ENCODE measurements at regions not wholly inside any gene's neighbourhood (a gene's known extent, or its start where the extent isn't known, plus 50 kb on each side); places are given as distances from the start of the nearest gene placed in this dataset.
"Not testable (repeated sequence)": the region's sequence is repeated elsewhere in the genome, so short reads cannot be mapped to it uniquely, and the experiment has no call there.

DNA sequence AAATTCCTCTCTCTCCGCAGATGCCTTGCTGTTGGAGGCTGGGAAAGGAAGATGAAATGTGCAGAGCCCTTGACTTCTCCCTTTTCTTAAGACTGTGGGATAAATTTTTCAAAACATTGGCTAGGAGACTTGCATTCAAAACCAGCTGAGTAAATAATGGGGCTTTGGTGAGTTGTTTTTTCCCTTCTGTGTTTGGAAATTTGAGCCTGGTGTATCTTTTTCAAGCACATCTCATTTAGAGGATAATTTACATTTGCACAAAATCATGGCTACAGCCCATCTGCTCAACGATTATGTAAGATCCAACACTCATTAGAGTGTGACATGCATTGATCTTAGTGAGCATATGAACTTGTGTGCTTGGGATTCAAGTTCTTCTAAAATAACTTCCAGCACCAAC lies 112.1 kb upstream of the ATP8B1 start:
- DNase-seq = peak; percentile 95

DNA sequence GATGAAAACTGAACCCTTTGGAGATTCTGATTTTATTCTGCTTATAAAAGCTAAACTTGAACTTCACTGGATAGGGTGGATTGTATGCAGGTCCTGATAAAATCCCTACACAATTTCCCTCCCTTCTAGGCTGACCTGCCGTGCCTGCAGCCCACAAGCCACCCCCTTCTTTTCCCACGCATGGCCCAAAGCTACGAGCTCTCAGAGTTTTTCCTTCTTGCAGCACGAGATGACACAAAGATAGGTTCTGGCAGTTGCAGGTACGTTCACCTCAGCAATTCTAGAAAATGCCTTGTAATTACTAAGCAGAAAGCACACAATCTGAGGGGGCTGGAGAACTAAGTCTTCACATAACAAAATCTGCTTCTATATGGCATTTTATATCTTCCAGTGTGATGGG lies 110.6 kb upstream of the ATP8B1 start:
- DNase-seq = no peak

DNA sequence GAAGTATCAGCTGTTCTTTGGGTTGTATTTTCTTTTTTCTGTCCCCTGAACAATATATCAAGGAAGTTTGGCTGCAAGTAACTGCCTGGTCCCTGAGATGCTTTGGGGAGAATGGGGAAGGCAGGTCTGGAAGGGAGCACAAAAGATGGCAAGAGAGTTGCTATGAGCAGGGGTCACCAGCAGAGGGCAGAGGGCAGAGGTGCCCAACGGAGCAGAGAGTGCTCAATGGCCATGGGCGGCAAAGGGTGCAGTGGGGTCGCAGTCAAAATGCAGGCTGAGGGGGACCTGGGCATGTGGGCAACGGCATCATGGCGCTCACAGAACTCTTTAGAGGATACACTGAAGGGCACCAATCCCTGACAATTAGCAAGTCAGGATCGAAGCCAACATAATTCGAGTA lies 107.7 kb upstream of the ATP8B1 start:
- DNase-seq = no peak

DNA sequence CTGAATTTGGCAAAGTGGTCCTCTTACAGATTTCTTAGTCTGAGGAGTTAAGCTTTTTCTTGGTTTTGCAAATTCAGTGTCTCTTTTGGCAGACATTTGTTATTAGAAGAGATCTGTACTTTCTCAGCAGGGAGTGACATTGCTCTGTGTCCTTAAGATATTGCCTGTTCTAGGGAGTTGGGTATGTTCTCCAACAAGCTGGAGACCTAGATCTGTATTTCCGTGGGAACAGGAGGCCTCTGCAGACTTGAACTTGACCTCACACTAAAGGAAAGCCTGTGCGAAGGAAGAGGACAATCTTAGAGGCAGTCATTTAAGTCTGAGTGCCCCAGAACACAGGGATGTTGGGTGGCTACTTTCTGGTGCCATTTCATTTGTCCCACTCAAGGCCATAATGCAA lies 107.0 kb upstream of the ATP8B1 start:
- DNase-seq = no peak

DNA sequence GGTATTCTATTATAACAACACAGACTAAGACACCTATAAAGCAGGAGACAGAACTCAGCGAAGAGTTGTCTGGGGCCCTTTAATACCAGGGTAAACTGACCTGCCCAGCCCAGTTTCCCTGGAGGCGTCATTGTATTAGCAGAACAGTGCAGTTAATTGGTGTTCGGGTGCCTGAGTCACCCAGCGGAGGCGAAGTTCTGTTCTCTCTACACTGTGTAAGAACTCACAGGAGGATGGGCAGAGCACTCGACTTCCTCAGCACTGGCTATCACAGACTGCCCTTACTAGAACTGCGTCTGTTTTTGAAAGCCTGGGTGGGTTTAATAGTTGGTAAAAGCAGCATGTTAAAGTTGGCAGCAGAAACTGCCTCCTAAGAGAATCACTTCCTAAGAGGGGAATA lies 106.5 kb upstream of the ATP8B1 start:
- no peak for DNase-seq

DNA sequence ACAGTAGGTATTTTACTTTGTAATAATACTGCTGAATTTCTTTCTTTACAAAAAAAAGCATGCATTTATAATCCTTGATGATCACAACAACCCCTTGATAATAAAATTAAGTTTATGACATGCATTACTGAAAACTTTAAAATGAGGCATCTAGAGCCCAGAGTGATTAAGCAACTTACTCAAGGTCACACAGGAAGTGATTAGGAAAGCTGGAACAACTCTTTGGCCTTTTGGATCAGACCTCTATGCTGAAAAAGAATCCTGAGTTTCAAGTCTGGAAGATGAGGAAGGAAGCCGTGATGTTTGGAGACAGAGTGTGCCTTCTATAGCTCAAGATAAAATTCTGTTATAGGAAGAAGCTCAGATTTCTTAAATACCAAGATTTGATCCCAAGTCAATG lies 105.0 kb upstream of the ATP8B1 start:
- no peak for DNase-seq

DNA sequence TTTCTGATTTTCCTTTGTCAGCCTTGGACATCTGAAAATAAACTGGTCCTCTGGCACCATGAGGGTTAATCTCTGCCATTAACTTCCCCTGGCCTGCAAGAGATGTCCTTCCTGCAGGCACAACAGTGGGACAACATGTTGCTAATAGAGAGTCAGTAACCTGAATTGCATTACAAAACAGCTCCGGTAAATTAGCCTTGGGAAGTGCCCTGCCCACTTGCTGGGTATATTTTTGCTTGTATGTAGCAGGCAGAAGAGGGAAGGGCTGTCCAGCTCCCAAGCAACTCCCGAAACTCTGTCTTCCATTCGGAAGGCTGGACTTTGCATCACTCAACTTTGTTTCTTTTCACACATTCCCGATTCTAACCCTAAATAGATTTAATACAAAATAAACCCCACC lies 104.4 kb upstream of the ATP8B1 start:
- DNase-seq = no peak

DNA sequence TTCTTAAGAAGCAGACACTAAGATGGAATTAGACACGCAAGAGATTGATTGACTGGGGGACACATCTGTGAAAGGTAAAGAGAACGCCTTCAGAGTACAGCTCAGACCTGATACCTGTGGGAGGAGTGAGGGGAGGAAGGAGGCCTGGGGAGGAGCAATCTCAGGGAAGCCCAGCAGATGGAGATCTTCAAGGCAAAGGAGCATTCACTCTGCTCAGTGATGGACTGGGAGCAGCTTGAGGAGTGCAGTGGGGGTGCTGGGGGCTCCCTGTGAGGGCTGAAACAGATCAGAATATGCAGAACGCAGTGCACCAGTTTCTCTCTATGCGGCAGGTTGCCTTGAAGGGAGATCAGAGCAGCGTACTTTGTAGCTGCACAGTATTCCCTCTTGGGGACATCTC lies 103.7 kb upstream of the ATP8B1 start:
- DNase-seq = no peak

DNA sequence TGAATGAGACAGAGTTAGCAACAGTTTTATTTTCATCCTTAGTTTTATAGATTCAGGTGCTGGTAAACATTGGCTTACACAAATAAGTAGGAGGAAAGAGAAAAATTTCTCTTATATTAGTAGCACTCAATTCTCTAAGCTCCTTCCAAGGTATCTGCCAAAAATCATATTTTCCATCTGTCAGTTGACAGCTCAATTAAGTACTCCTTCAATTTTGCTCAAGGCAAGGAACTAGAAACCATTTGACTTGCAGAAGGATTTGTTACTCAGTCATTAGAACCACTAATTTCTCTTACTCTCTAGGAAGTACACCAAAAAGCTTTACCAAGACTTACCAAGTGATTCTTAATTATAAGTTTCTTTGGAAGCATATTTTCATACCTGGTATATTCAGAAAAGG lies 101.4 kb upstream of the ATP8B1 start:
- DNase-seq = no peak

DNA sequence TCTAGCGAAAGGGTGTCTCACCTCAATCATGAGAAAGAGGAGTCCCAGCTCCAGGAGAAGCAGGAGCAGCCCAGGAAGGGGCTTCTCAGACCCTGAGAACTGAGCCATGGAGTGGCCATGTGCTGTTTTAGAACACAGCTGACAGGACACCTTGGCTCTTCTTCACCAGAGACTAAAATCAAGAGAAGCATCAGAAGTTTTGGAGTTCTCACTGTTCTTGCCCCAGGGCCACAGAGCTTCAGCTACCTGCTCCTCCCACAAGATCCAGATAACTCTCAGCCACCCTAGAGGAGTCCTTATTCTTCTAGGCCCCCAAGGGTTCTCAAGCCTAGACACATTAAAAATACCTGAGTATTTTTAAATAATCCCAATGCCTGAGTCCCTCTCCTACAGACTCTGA lies 99.6 kb upstream of the ATP8B1 start:
- DNase-seq = no peak

DNA sequence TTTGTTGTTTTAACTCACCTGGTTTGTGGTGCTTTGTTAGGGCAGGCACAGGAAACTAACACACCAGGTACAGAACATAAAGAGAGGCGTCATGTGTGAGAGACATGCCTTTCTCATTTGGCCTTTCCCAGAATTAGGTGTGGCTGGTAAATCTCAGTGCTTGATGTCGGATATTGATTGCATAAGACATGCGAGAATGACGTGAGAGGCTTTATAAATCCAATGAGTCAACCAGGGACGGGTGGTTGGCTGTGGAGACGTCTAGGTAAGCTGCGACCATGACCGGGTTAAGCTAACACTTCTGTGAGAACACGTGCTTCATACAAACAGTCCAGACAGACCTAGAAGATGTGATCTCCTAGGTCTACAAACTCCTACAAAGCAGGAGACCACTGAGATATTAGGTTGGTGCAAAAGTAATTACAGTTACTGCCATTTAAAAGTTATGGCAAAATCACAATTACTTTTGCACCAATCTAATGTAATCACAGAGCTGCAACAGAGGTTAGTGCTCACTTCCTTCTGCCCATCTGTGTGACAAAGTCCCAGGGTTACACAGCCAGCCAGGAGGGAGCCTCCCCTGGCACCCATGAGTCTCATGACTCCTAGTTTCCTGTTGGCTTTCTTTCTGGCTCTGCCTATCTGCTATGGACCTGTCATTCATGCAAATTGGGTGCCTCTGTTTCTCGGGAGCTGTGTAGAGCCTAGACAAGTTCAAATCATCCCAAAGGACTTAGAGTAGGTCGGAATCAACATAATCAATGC lies 98.9 kb upstream of the ATP8B1 start:
- DNase-seq = no peak

DNA sequence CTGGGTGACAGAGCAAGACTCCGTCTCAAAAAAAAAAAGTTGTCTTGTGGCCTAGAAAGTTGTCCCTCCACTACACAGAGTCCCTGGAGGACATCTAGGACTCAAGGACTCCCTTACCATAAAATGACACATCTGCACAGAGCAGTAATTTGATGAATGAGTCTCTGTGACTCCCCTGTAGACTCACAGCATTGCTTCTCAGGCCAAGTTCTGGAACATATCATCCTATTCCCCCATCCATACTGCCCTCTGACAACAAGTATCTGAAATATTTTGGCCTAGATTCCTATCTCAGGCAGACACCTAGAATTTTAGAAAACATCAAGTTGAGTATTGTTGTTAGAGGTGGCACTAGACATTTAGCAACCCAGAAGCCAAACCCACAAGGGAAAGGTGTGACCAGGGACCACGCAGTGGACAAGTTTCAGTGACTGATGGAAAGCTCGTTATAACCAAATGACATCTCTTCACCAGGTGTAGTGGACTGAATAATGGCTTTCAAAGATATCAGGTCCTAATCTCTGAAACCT lies 97.9 kb upstream of the ATP8B1 start:
- DNase-seq = no peak

DNA sequence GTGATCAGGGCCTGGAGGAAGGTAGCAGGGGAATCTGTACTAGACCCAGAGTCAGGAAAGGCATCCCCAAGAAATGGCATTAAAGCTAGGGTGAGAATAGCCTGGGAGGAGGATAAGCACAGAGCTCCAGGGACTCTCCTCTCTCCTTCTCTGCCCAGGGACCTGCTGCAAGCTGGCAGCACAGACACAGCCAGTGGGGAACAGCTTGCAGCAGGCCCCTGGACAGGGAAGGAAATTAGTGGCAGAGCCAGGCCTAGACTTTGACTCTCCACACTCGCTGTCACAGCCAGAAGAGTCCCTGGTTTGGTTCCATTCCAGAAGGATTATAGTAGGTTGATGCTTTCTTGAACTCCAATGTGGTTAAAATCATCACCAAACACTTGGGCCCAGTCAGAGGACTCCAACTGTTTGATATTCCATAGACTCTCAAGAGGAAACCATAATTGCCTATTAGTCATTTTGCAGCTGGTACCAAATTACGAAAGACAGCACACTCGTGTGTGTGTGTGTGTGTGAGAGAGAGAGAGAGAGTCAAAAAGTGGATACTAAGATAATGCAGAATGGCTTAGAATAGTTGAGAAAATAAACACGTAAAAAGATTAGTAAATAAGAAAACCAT lies 95.5 kb upstream of the ATP8B1 start:
- peak; percentile 89 for DNase-seq

DNA sequence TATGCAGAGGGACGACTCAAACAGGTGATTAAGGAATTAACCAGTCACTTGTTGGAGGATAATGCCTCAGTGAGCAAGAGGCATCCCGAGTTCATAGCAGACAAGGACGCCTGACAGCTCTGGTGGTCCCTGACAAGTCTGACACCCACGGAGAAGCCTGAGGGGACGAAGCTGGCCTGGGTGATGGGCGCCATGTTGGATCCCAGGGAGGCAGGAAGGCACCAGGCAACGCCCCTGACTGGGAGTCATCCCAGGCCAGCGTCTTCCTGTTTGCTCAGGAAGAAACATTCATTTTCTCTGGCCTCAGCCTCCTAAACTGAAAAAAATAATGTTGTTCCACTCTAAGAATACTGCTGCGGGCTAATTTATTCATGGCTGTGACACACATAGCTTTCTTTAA lies 92.1 kb upstream of the ATP8B1 start:
- no peak for DNase-seq

DNA sequence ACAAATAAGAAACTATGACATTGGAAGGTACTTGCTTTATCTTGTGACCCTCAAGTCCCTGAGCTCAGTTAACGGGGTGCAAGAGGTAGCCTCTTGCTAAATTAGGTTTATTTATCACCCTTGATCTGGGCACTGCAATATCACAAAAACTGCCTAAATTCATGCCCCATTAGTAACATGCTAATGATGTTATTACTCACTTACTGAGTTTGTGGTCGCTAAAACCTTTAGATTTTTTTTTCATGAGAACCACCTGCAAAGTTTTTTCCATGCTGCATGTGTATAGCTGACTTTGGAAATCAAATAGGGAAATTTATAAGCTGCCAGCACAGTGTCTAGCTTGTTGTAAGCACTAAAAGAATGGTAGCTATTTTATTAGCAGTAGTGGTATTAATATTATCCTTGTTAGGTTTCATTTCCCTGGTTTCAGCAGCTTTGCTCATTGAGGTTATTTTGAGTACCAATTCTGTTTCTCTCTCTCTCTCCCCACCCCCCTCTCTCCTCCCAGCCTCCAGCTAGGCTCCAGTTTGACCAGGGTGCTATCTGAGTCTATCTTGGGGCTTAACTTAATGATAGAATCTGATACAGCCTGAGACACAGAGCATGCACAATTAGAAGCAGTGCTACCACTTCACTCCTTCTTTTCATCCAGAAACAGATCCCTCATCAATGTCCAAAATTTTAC lies 88.7 kb upstream of the ATP8B1 start:
- no peak for DNase-seq

DNA sequence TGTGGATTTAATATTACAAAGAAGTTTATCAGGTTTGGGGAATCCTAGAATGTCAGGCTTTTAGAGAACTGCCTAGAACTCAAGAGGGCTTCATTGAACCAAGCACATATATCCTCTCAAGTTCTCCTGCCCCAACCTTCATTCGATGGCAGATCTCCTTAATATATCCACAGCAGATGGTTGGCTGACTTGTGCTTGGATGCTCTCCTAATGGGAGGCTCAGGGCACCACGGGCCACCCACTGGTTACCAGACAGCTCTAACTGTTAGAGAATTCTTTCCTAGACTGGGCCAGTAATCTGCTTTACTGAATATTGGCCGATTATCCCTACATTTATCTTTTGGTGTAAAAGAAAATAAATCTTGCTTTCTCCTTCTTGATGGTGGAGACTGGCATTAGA lies 87.2 kb upstream of the ATP8B1 start:
- DNase-seq = no peak

DNA sequence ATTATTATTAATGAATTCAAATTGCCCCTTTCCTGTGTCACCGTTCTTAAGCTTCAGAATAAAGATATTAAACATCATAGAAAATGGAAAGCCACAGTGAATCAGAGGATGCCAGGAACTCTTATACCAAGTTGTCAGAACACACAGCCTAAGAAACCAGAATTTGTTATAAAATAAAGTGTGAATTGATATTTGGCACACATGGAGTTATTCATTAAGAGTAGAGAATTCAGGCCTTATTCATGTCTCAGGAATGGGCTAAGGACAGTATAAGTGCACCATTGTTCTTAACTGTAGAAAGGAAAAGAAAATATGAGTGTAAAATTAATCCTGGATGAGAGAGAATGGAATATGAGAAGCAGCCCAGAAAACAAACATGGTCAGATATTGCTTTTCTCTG lies 86.7 kb upstream of the ATP8B1 start:
- no peak for DNase-seq

DNA sequence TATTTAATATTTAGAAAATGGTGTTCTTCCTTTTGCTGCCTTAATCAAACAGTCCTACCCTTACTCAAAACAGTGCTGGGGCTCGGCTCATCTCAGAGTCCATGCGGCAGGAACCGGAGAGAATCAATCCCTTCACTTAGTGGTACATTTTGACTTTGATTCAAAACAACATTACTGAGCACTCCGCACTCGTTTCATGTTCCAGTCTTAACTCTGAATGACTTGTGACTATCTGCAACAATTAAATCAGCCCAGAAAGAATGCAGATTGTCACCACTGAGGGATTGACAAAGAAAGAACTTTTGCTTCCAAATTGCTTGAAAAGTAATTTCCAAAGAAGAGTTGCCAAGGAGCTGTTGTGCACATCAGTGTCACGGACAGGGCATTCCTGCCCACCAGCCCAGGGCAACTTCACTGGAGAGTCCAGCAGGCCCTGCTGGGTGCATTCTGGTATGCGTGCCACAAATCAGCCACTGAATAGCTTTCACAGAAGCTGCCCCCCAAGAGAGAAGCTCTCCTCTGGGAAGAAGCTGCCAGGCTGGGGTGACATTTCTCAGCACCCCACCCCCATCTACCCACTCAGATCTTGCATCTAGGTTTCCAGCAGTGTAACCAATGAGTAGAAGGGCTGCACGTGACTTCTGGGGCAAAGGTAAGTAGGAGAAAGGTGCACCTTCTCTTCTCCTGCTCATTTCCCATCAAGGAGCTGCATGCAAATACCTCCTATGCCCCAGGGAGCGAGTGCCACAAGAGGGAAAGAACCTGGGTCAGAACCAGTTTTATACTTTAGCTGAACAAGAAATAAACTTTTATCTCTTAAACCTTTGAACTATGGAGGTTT lies 84.6 kb upstream of the ATP8B1 start:
- DNase-seq = no peak

DNA sequence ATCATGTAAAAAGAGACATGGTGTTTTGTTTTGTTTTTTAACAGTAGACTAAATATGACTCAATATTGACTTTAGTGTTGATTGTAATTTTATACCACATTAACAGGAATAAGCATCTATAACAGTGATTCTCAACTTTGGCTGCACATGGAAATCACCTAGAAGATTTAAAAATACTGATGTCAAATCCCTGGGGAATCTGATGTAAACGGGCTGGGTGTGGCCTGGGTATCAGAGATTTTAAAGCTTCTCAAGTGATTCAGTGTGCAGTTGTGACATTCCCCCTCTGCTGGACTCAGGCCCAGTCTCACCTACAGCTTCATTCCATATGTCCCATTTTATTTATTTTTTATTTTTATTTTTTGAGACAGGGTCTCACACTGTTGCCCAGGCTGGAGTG lies 82.8 kb upstream of the ATP8B1 start:
- DNase-seq = no peak

DNA sequence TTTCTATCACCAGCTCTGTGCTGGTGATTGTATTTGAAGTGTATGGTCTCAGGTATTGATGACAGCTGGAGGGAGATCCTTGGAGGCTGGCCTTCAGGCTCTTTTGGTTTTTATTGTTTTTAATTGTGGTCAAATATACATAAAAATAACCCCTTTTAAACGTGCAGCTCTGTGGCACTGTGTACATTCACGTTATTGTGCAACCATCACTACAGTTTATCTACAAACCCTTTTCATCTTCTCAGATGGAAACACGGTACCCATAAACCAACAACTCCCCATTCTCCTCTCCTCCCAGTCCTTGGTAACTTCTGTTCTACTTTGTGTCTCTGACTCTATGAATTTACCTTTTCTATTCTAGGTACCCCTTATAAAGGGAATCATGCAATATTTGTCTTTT lies 79.3 kb upstream of the ATP8B1 start:
- no peak for DNase-seq

DNA sequence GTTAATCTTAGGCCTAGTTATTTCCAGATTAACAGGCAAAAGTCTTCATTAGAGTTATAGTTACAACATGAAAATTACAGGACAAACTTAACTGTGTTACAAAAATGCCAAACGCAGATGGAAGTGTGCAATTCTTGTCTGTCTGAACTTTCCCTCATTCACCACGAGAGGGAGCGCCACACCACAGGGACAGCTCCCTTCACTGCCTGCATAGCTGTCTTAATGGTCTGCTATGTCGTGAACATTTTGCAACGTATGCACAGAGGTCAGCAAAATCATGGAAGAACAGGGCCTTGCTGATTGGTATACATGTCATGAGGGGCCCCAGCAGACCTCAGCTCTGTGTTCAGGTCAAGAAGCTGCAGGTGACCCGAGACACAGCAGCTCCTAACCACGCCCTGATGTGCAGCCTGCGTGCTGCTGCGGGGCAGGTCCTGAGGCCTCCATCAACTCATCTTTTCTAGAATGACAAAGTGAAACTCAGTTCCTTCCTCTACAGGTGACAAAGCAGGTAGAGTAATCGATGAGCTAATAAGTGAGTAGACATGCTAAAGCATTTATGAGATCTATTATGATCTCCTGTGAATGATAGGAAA lies 78.8 kb upstream of the ATP8B1 start:
- DNase-seq = peak; percentile 78

DNA sequence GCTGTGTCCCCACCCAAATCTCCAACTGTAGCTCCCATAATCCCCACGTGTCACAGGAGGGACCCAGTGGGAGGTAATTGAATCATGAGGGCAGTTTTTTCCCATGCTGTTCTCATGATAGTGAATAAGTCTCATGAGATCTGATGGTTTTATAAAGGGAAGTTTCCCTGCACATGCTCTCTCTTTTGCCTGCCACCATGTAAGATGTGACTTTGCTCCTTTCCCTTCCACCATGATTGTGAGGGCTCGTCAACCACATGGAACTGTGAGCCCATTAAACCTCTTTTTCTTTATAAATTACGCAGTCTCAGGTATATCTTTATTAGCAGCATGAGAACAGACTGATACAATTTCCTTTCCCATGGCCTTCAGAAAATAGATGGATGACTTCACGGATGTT lies 76.8 kb upstream of the ATP8B1 start:
- not testable (repeated sequence) for DNase-seq

DNA sequence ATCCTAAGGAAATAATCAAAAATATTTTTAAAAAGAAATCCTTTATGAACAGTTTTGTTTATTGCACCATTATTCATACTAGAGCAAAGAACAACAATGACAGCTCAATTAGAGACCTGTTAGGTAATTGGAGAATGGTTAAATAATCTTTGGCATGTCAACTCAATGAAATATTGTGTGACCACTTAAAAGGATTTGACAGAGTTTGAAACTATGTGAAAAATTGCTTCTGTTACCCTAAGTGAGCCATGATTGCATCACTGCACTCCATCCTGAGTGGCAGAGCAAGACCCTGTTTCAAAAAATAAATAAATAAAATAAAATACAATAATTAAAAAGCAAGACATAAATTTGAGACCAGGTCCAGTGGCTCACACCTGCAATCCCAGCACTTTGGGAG lies 66.1 kb upstream of the ATP8B1 start:
- no peak for DNase-seq

All from NCI-H1105 treated with DMSO at 0.1 percent for 48 hours (cell line).